GM21825 (cell line): ENCODE measurements at regions not wholly inside any gene's neighbourhood (a gene's known extent, or its start where the extent isn't known, plus 50 kb on each side); places are given as distances from the start of the nearest gene placed in this dataset.
A peak's percentile ranks its signal among the peaks of the same experiment; 100 is the strongest.
"Not testable (repeated sequence)": the region's sequence is repeated elsewhere in the genome, so short reads cannot be mapped to it uniquely, and the experiment has no call there.

Experiments
- ATAC-seq: cut with Tn5 transposase; IDR thresholded peaks from one replicate; pipeline ENCODE4 v1.9.1; 2021; ENCODE audit warnings: mild to moderate bottlenecking, moderate library complexity; ENCODE audit not compliant: unreplicated experiment

GRCh38 chr16:58863761-58864160 is 129.6 kb upstream of the GOT2 start:
- no peak for ATAC-seq

- no peak for ATAC-seq
Measured at GRCh38 chr16:58863042-58863441, 128.9 kb upstream of the GOT2 start.

GRCh38 chr16:58862334-58863021 is 128.4 kb upstream of the GOT2 start:
- ATAC-seq, result no peak

GRCh38 chr16:58859958-58860669 is 126.0 kb upstream of the GOT2 start:
- no peak for ATAC-seq

GRCh38 chr16:58858577-58858976 is 124.5 kb upstream of the GOT2 start:
- ATAC-seq, result not testable (repeated sequence)

GRCh38 chr16:58855291-58855863 is 121.3 kb upstream of the GOT2 start:
- no peak for ATAC-seq

GRCh38 chr16:58853854-58854791 is 120.0 kb upstream of the GOT2 start:
- ATAC-seq, result peak; percentile 70

GRCh38 chr16:58850678-58851020 is 116.5 kb upstream of the GOT2 start:
- no peak for ATAC-seq

GRCh38 chr16:58850019-58850677 is 116.0 kb upstream of the GOT2 start:
- ATAC-seq, result no peak

- ATAC-seq, result no peak
Measured at GRCh38 chr16:58848662-58849002, 114.5 kb upstream of the GOT2 start.

- no peak for ATAC-seq
Measured at GRCh38 chr16:58847902-58848661, 114.0 kb upstream of the GOT2 start.

GRCh38 chr16:58846226-58846625 is 112.1 kb upstream of the GOT2 start:
- not testable (repeated sequence) for ATAC-seq

- no peak for ATAC-seq
Measured at GRCh38 chr16:58843675-58844074, 109.6 kb upstream of the GOT2 start.

- ATAC-seq, result no peak
Measured at GRCh38 chr16:58842746-58843145, 108.6 kb upstream of the GOT2 start.

- no peak for ATAC-seq
Measured at GRCh38 chr16:58842156-58842555, 108.0 kb upstream of the GOT2 start.

- no peak for ATAC-seq
Measured at GRCh38 chr16:58837950-58838349, 103.8 kb upstream of the GOT2 start.

GRCh38 chr16:58836427-58836826 is 102.3 kb upstream of the GOT2 start:
- ATAC-seq, result no peak

GRCh38 chr16:58832386-58832895 is 98.3 kb upstream of the GOT2 start:
- no peak for ATAC-seq

GRCh38 chr16:58831386-58831785 is 97.3 kb upstream of the GOT2 start:
- no peak for ATAC-seq
